ENCODE measurements at regions not wholly inside any gene's neighbourhood (a gene's known extent, or its start where the extent isn't known, plus 50 kb on each side); places are given as distances from the start of the nearest gene placed in this dataset.

GRCh38 chr1:219476716-219477115, 136.2 kb downstream of the ZC3H11B start:
- DNase-seq (ENCODE audit: low read depth in 2 of 2, low spot score in 1 of 2) = no peak

GRCh38 chr1:219476116-219476515, 136.8 kb downstream of the ZC3H11B start:
- no peak for DNase-seq (ENCODE audit: low read depth in 2 of 2, low spot score in 1 of 2)

DNA sequence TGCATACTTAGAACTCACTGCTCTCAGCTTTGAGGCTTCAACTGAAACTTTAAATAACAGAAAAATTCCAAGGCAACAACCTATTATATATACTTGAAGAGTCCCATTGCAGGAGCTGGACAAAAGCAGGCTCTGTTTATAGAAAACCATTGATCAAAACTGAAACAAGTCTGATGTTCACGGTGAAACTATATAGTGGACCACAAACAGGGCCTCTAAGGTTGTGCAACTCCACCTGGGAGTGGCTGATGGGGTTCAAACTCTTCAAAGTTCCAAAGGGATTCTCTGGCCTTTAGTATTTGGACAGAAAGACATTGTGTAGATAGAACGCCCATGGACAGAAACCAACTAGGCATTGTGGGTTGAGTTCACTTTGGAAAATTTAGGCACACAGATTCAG, 140.3 kb downstream of the ZC3H11B start:
- no peak for DNase-seq (ENCODE audit: low read depth in 2 of 2, low spot score in 1 of 2)

GRCh38 chr1:219467524-219467923, 145.4 kb downstream of the ZC3H11B start:
- no peak for DNase-seq (ENCODE audit: low read depth in 2 of 2, low spot score in 1 of 2)

DNA sequence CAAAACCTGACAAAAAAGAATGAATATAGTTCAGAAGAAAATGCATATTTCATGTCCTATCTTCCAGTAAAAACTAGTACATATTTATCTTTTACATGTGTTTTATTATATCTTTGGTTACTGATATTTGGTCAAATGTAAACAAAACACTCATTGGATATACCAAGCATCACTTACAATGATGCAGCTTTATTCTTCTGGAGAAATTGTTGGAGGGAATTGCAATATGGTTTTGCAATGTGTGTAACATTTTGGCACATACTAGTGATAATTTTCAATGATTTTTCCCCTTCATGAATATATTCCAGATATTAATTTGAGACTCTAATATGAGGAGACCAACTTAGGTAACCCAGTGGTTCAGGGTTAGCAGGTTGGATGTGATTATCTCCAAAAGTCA, 146.1 kb downstream of the ZC3H11B start:
- DNase-seq (ENCODE audit: low read depth in 2 of 2, low spot score in 1 of 2) = no peak

- DNase-seq (ENCODE audit: low read depth in 2 of 2, low spot score in 1 of 2) = no peak
These were observed 147.5 kb downstream of the ZC3H11B start for GRCh38 chr1:219465212-219466093.

DNA sequence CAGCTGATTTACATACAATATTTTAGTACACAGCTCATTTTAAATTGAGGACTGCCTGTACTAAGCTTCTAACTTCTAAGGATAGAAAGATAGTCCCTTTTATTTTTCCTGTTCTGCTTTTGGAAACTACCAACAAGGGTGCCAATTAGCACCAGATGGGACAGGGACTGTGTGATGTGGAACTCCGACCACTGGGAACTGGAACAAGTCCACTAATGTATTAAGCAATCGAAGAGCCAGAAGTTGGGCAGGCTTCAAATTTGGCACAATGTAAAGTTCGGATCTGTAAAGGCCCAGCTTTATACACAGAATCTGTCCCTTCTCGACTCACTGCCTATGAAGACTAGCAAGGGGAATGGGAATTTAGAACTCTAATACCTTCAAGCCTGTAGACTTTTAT, 149.3 kb downstream of the ZC3H11B start:
- no peak for DNase-seq (ENCODE audit: low read depth in 2 of 2, low spot score in 1 of 2)

GRCh38 chr1:219461981-219462400, 150.9 kb downstream of the ZC3H11B start:
- DNase-seq (ENCODE audit: low read depth in 2 of 2, low spot score in 1 of 2) = no peak

DNA sequence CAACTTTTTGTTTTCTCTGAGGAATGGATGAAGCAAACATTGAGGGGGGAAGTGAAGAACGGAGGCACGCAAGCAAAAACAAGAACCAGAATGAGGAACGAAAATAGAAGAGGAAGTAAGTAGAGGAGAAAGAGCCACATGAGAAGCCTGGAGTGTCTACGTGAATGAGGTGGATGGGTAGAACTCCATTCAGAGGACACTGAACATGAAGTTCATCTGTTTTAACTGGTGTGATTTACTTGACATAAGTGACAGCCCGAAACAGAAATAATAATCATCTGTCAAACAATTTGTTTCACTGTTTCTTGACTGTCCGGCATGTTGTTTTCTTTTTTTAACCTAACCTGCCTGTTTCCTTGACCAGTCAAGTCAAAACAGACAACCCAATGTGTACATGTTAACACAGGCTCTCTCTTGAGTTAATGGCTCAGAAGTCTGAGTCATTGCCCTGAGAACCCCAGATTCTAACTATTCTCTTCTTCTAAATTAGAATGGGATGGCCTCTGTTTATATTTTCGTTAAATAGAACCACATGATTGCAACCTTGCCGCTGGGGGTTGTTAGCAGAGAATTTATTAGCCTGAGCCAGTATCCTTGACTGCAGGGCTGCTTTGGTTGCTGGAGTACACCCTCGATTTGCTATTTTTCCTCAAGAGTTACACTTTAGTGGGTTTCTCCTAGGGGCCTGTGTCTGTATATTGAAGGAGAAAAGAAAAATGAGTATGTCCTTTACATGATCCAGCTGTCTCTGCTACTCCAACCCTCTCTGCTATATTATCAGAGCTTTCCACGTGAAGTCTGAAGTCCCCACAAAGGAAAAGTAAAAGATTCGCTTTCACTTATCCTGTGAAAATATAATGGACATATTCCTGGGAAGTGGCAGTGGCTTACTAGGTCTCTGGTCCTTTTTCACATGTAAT, 151.7 kb downstream of the ZC3H11B start:
- no peak for DNase-seq (ENCODE audit: low read depth in 2 of 2, low spot score in 1 of 2)

GRCh38 chr1:219460081-219460895, 152.6 kb downstream of the ZC3H11B start:
- no peak for DNase-seq (ENCODE audit: low read depth in 2 of 2, low spot score in 1 of 2)

DNA sequence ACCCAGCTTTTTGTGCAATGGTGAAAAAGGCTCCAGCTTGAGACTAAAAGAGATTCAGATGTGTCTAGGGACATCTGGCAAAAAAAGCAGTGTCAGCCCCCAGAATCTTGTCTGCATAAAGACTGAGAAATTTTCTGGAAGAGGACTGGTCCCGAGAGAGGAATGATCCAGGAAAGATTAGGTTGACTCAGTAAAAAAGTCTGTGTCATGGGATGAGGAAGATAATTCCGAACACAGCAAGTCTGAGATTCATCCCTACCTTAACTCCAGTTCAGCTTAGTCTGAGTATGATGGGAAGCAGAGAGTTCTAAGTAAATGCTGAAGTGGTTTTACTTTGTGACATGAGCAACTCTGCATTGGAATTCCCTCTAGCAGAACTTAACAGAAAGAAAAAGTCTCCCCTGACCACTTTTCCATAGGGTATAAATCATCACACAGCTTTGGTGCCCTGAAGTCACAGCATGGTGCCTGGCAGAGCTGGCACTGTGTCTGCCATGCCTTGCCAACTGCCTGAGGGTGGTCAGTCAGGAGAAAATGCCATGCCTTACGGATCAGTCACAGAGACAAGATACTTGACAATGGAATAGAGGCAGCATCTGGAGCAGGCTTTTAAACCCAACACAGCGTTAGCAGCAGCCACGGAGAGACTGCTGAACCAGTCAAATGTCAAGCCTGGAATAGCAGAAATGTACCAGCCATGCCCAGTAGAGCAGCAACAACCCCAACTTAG, 153.4 kb downstream of the ZC3H11B start:
- DNase-seq (ENCODE audit: low read depth in 2 of 2, low spot score in 1 of 2) = no peak

GRCh38 chr1:219446288-219446687, 166.6 kb downstream of the ZC3H11B start:
- no peak for DNase-seq (ENCODE audit: low read depth in 2 of 2, low spot score in 1 of 2)

DNA sequence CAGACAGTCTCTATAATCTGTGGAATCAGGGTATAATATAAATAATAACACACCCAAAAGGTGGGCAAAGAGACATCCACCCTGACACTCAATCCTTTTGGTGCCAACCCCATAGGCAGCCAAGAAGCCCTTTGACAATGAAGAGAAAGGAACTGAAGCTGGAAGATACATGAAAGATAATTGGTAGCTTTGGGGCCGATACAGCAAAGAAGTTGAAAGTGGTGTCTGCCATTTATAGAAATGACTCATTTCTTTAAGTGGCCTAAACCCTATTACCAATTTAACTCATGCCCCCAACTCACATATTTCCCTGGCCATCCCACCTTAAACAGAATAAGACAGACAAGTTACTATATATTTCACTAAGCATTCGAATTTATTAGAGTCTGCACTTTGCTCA, 167.0 kb downstream of the ZC3H11B start:
- no peak for DNase-seq (ENCODE audit: low read depth in 2 of 2, low spot score in 1 of 2)

DNA sequence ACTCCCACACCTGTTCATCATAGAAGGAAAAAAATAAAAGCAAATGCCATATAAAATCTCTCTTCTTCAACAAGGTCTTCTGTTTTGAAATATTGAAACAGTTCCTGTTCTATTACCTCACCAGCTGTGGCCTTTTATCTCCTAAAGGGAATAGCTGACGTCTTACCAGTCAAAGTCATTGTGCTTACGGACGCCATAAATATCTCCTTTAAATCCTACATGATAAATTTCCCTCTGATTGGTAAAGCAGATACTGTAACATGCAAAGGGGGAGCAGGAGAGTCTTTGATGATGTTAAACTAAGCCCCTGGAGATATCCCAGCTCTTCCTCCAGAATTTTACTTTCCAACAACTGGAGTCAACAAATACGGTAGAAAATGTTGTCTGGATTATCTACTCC, 168.4 kb downstream of the ZC3H11B start:
- no peak for DNase-seq (ENCODE audit: low read depth in 2 of 2, low spot score in 1 of 2)

GRCh38 chr1:219443763-219444162, 169.1 kb downstream of the ZC3H11B start:
- no peak for DNase-seq (ENCODE audit: low read depth in 2 of 2, low spot score in 1 of 2)

- DNase-seq (ENCODE audit: low read depth in 2 of 2, low spot score in 1 of 2) = no peak
These were observed 170.3 kb downstream of the ZC3H11B start for GRCh38 chr1:219442611-219443061.

DNA sequence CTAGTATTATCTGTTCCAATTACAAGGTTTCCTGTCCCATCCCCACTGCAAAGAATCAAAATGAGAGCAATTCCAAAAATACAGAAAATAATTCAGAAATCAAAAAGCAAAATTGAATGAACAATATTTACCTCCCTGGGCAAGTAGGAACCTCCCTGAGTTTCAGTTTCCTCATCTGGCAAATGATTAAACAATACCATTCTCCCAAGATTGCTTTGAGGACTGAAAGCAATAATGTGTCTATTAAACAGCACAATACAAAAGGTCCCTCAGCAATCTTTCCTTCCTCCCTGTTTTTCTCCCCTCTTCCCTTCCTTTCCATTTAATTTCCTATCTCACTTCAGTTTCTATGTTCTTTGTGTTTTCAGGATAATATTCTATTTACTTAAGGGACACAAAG, 171.0 kb downstream of the ZC3H11B start:
- DNase-seq (ENCODE audit: low read depth in 2 of 2, low spot score in 1 of 2) = no peak

GRCh38 chr1:219439376-219439775, 173.5 kb downstream of the ZC3H11B start:
- no peak for DNase-seq (ENCODE audit: low read depth in 2 of 2, low spot score in 1 of 2)

GRCh38 chr1:219438386-219438785, 174.5 kb downstream of the ZC3H11B start:
- DNase-seq (ENCODE audit: low read depth in 2 of 2, low spot score in 1 of 2) = no peak

DNA sequence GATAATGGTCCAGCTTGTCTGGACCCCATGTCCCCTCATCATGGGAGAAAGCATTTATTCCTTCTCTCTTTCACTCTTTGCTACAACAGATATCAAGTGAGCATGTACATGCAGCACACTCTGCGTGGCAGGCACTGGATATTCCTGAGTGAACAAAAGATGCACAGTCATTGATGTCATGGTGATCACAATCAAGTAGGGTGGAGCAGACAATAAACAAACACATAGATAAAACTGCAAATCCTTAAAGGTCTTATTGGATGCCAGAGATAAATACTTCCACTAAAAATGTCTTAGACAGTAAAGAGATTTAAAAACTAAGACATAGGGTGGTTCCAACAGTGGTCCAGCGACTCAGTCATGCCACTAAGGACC, 178.0 kb downstream of the ZC3H11B start:
- no peak for DNase-seq (ENCODE audit: low read depth in 2 of 2, low spot score in 1 of 2)
